CD4-positive, alpha-beta T cell (primary cell): ENCODE measurements at regions not wholly inside any gene's neighbourhood (a gene's known extent, or its start where the extent isn't known, plus 50 kb on each side); places are given as distances from the start of the nearest gene placed in this dataset.

ENCODE experiments used
- ATAC-seq: fragments of 200-7000 bp; cut with Tn5 transposase; one replicate; pipeline ENCODE4 v1.10.0; 2022; ENCODE audit warnings: mild to moderate bottlenecking; ENCODE audit not compliant: poor library complexity
- CTCF ChIA-PET: fragments of 350-600 bp; sonication (Branson Sonifier 250); formaldehyde crosslinking; loops from one replicate; lab custom pipeline; 2021; ENCODE audit warnings: antibody characterized with exemption, inconsistent platforms; lab: Charles Lee
- POLR2A ChIA-PET: fragments of 350-600 bp; sonication (Branson Sonifier 250); formaldehyde crosslinking; loops from one replicate; lab custom pipeline; 2021; ENCODE audit warnings: antibody characterized with exemption, inconsistent platforms; lab: Charles Lee
- DNase-seq, 14 experiments: peaks; one replicate each; pipeline ENCODE4 v3.0.0-alpha.2; 2013 to 2020; ENCODE audit warnings: mixed read lengths in 2 of 14
- H3K27ac ChIP-seq, 2 donors: one replicate each; pipeline versions ENCODE4 v1.5.1 to v1.7.0; 2013; ENCODE audit warnings: low read length in 2 of 2, low read depth in 1 of 2, mild to moderate bottlenecking in 1 of 2
- H3K27me3 ChIP-seq, 2 experiments: 1 replicate in 1 of 2; 2 replicates in 1 of 2; pipeline versions ENCODE4 v1.6.1 to v1.7.0; 2013; ENCODE audit warnings: low read length in 2 of 2, control low read depth in 1 of 2, mild to moderate bottlenecking in 1 of 2, moderate library complexity in 1 of 2; ENCODE audit not compliant: insufficient read depth in 2 of 2, control insufficient read depth in 1 of 2
- H3K36me3 ChIP-seq: one replicate; pipeline ENCODE4 v1.6.1; 2013; ENCODE audit warnings: low read length, control low read depth; ENCODE audit not compliant: insufficient read depth
- H3K4me1 ChIP-seq: one replicate; pipeline ENCODE4 v1.6.1; 2013; ENCODE audit warnings: low read length, control low read depth; ENCODE audit not compliant: insufficient read depth
- H3K4me3 ChIP-seq: one replicate; pipeline ENCODE4 v1.5.1; 2013; ENCODE audit warnings: mild to moderate bottlenecking, low read length, moderate library complexity
- H3K9me3 ChIP-seq, 2 experiments: 1 replicate in 1 of 2; 2 replicates in 1 of 2; pipeline versions ENCODE4 v1.6.1 to v1.7.0; 2013; ENCODE audit warnings: low read length in 2 of 2, mild to moderate bottlenecking in 2 of 2, control low read depth in 1 of 2, moderate library complexity in 1 of 2; ENCODE audit not compliant: control insufficient read depth in 1 of 2, insufficient read depth in 1 of 2
- H3K27ac Mint-ChIP-seq: one replicate; pipeline ENCODE4 v1.8.0; 2020; ENCODE audit warnings: mixed read lengths
- H3K27me3 Mint-ChIP-seq: one replicate; pipeline ENCODE4 v1.8.0; 2021; ENCODE audit warnings: mixed read lengths
- H3K36me3 Mint-ChIP-seq: one replicate; pipeline ENCODE4 v1.8.0; 2021; ENCODE audit warnings: low read depth, mixed read lengths
- H3K4me1 Mint-ChIP-seq: one replicate; pipeline ENCODE4 v1.8.0; 2021; ENCODE audit warnings: low read depth, mixed read lengths
- H3K4me3 Mint-ChIP-seq: one replicate; pipeline ENCODE4 v1.8.0; 2020; ENCODE audit warnings: mild to moderate bottlenecking, mixed read lengths
- H3K9me3 Mint-ChIP-seq: one replicate; pipeline ENCODE4 v1.8.0; 2020; ENCODE audit warnings: mixed read lengths
- CTCF ChIP-seq: fragments of 200-600 bp; IDR thresholded peaks from one replicate; pipeline ENCODE4 v1.8.0; 2022; ENCODE audit warnings: antibody characterized with exemption, mild to moderate bottlenecking
- intact Hi-C, 2 experiments: fragments of 100-400 bp; cut with DNase I in 1 of 2; cut with micrococcal nuclease in 1 of 2; formaldehyde crosslinking; loops; one replicate each; pipeline versions ENCODE4 v1.15.1 to v1.9.0; 2023 to 2025; cut with DNase I, micrococcal nuclease

GRCh38 chr6:170083236-170084051, 207.4 kb downstream of the DLL1 start:
- Histone ChIP-seq H3K4me1 (peaks cover 10% of the 10 kb centered on the region), H3K27ac (no peak overlapping the region), H3K36me3 (no peaks in the 10 kb centered on the region), H3K4me3 (no peak overlapping the region), H3K27me3 (no peaks in the 10 kb centered on the region), H3K9me3 (peaks cover 0 to 18% of the 10 kb centered on the region in 2 experiments)
- intact Hi-C loops, result no loop called here
- CTCF ChIA-PET, result no interaction called here
- H3K4me1 Mint-ChIP-seq, result peaks cover 18% of the 10 kb centered on the region
- no peaks in the 10 kb centered on the region for H3K27me3 Mint-ChIP-seq
- no peak overlapping the region for H3K4me3 Mint-ChIP-seq
- no peak for ATAC-seq
- H3K9me3 Mint-ChIP-seq, result no peaks in the 10 kb centered on the region
- no peak overlapping the region for H3K27ac Mint-ChIP-seq
- POLR2A ChIA-PET, result no interaction called here
- TF ChIP-seq CTCF, result no peak
- no peaks in the 10 kb centered on the region for H3K36me3 Mint-ChIP-seq
- DNase-seq, result peak in 2 of 14 experiments; percentile 19 to 31

GRCh38 chr6:170082531-170083187, 208.2 kb downstream of the DLL1 start:
- H3K27ac Mint-ChIP-seq, result no peak overlapping the region
- Histone ChIP-seq H3K36me3 (no peaks in the 10 kb centered on the region), H3K4me3 (no peak overlapping the region), H3K27ac (no peak overlapping the region), H3K4me1 (peaks cover 4% of the 10 kb centered on the region), H3K27me3 (no peaks in the 10 kb centered on the region), H3K9me3 (peaks cover 0 to 18% of the 10 kb centered on the region in 2 experiments)
- DNase-seq (peak in 2 of 14 experiments; percentile 26 to 30), ATAC-seq (no peak)
- intact Hi-C loops, result no loop called here
- no peak for TF ChIP-seq CTCF
- H3K4me1 Mint-ChIP-seq, result peaks cover 11% of the 10 kb centered on the region
- H3K9me3 Mint-ChIP-seq, result no peaks in the 10 kb centered on the region
- H3K27me3 Mint-ChIP-seq, result no peaks in the 10 kb centered on the region
- ChIA-PET CTCF (no interaction called here), POLR2A (no interaction called here)
- no peak overlapping the region for H3K4me3 Mint-ChIP-seq
- H3K36me3 Mint-ChIP-seq, result no peaks in the 10 kb centered on the region

GRCh38 chr6:170082067-170082466, 208.8 kb downstream of the DLL1 start:
- H3K27ac ChIP-seq, result no peak overlapping the region
- peaks cover 0 to 14% of the 10 kb centered on the region in 2 experiments for H3K9me3 ChIP-seq
- no peak overlapping the region for H3K27ac Mint-ChIP-seq
- H3K27me3 Mint-ChIP-seq, result no peaks in the 10 kb centered on the region
- CTCF ChIA-PET, result no interaction called here
- TF ChIP-seq CTCF, result no peak
- no peak overlapping the region for H3K4me3 Mint-ChIP-seq
- no peaks in the 10 kb centered on the region for H3K36me3 Mint-ChIP-seq
- H3K4me3 ChIP-seq, result no peak overlapping the region
- ATAC-seq, result no peak
- H3K36me3 ChIP-seq, result no peaks in the 10 kb centered on the region
- no peaks in the 10 kb centered on the region for H3K27me3 ChIP-seq
- DNase-seq, result peak in 2 of 14 experiments; percentile 13 to 19
- peaks cover 4% of the 10 kb centered on the region for H3K4me1 ChIP-seq
- H3K9me3 Mint-ChIP-seq, result no peaks in the 10 kb centered on the region
- intact Hi-C loops, result no loop called here
- POLR2A ChIA-PET, result no interaction called here
- peaks cover 11% of the 10 kb centered on the region for H3K4me1 Mint-ChIP-seq
